ENCODE measurements at regions not wholly inside any gene's neighbourhood (a gene's known extent, or its start where the extent isn't known, plus 50 kb on each side); places are given as distances from the start of the nearest gene placed in this dataset.
"Not testable (repeated sequence)": the region's sequence is repeated elsewhere in the genome, so short reads cannot be mapped to it uniquely, and the experiment has no call there.

- no peak for DNase-seq
These were observed 273.8 kb downstream of the C16orf95 start for GRCh38 chr16:87043231-87044031.

GRCh38 chr16:87044032-87044382 lies 273.2 kb downstream of the C16orf95 start:
- no peak for DNase-seq

- DNase-seq = no peak
These were observed 272.4 kb downstream of the C16orf95 start for GRCh38 chr16:87044829-87045228.

GRCh38 chr16:87045466-87046216 lies 271.6 kb downstream of the C16orf95 start:
- no peak for DNase-seq

- no peak for DNase-seq
These were observed 271.0 kb downstream of the C16orf95 start for GRCh38 chr16:87046235-87046634.

- DNase-seq = peak; percentile 70
These were observed 269.8 kb downstream of the C16orf95 start for GRCh38 chr16:87047221-87048037.

GRCh38 chr16:87048038-87048729 lies 269.0 kb downstream of the C16orf95 start:
- DNase-seq = no peak

- no peak for DNase-seq
These were observed 268.5 kb downstream of the C16orf95 start for GRCh38 chr16:87048730-87049115.

GRCh38 chr16:87049216-87049615 lies 268.0 kb downstream of the C16orf95 start:
- not testable (repeated sequence) for DNase-seq

GRCh38 chr16:87050142-87050541 lies 267.1 kb downstream of the C16orf95 start:
- no peak for DNase-seq

- DNase-seq = no peak
These were observed 265.5 kb downstream of the C16orf95 start for GRCh38 chr16:87051526-87052320.

- DNase-seq = no peak
These were observed 264.7 kb downstream of the C16orf95 start for GRCh38 chr16:87052506-87052905.

- DNase-seq = no peak
These were observed 263.9 kb downstream of the C16orf95 start for GRCh38 chr16:87053016-87053982.

GRCh38 chr16:87054154-87054553 lies 263.0 kb downstream of the C16orf95 start:
- DNase-seq = no peak

GRCh38 chr16:87054856-87055255 lies 262.3 kb downstream of the C16orf95 start:
- DNase-seq = no peak

- DNase-seq = no peak
These were observed 261.1 kb downstream of the C16orf95 start for GRCh38 chr16:87056083-87056482.

GRCh38 chr16:87056551-87056950 lies 260.6 kb downstream of the C16orf95 start:
- DNase-seq = no peak

GRCh38 chr16:87057211-87057881 lies 259.8 kb downstream of the C16orf95 start:
- no peak for DNase-seq

GRCh38 chr16:87057951-87058560 lies 259.1 kb downstream of the C16orf95 start:
- no peak for DNase-seq
